GM12878 (cell line): ENCODE measurements at regions not wholly inside any gene's neighbourhood (a gene's known extent, or its start where the extent isn't known, plus 50 kb on each side); places are given as distances from the start of the nearest gene placed in this dataset.

Source experiments
- ATAC-seq: fragments of 200-7000 bp; cut with Tn5 transposase; 3 replicates; pipeline ENCODE4 v1.9.1; 2020; ENCODE audit warnings: mild to moderate bottlenecking, moderate library complexity
- BruUV-seq: library from RNA; stranded (reverse); fragments of 400-500 nt; replicated peaks from 2 replicates; lab custom pipeline; 2021; lab: Mats Ljungman, UMichigan
- CTCF ChIA-PET: fragments of 300-600 bp; sonication (Branson Sonifier 250); formaldehyde crosslinking; extraction: SDS; loops from one replicate; lab custom pipeline; 2021; ENCODE audit warnings: inconsistent platforms; lab: Yijun Ruan, JAX
- POLR2A ChIA-PET: fragments of 350-600 bp; formaldehyde crosslinking; extraction: SDS; loops from one replicate; lab custom pipeline; 2021; ENCODE audit warnings: inconsistent platforms; lab: Charles Lee
- RAD21 ChIA-PET: fragments of 300-600 bp; sonication (Branson Sonifier 250); formaldehyde crosslinking; loops from one replicate; lab custom pipeline; 2023; ENCODE audit warnings: antibody characterized with exemption; ENCODE audit not compliant: unreplicated experiment; lab: Charles Lee
- SMC1A ChIA-PET: fragments of 300-600 bp; sonication (Branson Sonifier 250); formaldehyde crosslinking; loops from one replicate; lab custom pipeline; 2023; ENCODE audit not compliant: unreplicated experiment, uncharacterized antibody; lab: Charles Lee
- DNase-seq: peaks from one replicate; pipeline ENCODE4 v3.0.0-alpha.2; 2011; ENCODE audit warnings: low read depth, low spot score
- FAIRE-seq: peaks from 3 replicates; lab custom pipeline; 2011; peaks lifted over from hg19 to GRCh38; lab: Jason Lieb, UNC
- H2AFZ ChIP-seq: 2 replicates; pipeline ENCODE4 v1.6.0; 2011; ENCODE audit warnings: low read depth, low read length, control low read depth; ENCODE audit not compliant: control insufficient read depth
- H3K27ac ChIP-seq: 2 replicates; pipeline ENCODE4 v1.5.1; 2011; ENCODE audit warnings: control low read depth; ENCODE audit not compliant: control insufficient read depth, insufficient read depth
- H3K27me3 ChIP-seq, 2 experiments: replicated peaks in 1 of 2; 2 replicates each; pipeline versions ENCODE4 v1.6.0 to v1.6.1; 2011; ENCODE audit warnings: low read length in 1 of 2; ENCODE audit not compliant: control insufficient read depth in 2 of 2, insufficient read depth in 2 of 2
- H3K36me3 ChIP-seq, 2 experiments: 2 replicates each; pipeline ENCODE4 v1.5.1; 2011; ENCODE audit warnings: low read length in 1 of 2; ENCODE audit not compliant: control insufficient read depth in 2 of 2, insufficient read depth in 2 of 2
- H3K4me1 ChIP-seq: 2 replicates; pipeline ENCODE4 v1.6.1; 2011; ENCODE audit warnings: mild to moderate bottlenecking, low read length, moderate library complexity, mixed read lengths; ENCODE audit not compliant: control insufficient read depth, insufficient read depth
- H3K4me2 ChIP-seq: 2 replicates; pipeline ENCODE4 v1.6.0; 2011; ENCODE audit warnings: control low read depth; ENCODE audit not compliant: control insufficient read depth, insufficient read depth
- H3K4me3 ChIP-seq: fragments of 200-600 bp; sonication (generic); 2 replicates; pipeline ENCODE4 v1.5.1; 2016
- H3K79me2 ChIP-seq: 2 replicates; pipeline ENCODE4 v1.6.0; 2011; ENCODE audit warnings: low read length; ENCODE audit not compliant: control insufficient read depth, insufficient read depth
- H3K9ac ChIP-seq: 2 replicates; pipeline ENCODE4 v1.8.0; 2011; ENCODE audit warnings: low read length, control low read depth, mixed read lengths; ENCODE audit not compliant: control insufficient read depth, insufficient read depth
- H3K9me3 ChIP-seq: replicated peaks from 3 replicates; pipeline ENCODE4 v1.5.1; 2011; ENCODE audit warnings: mild to moderate bottlenecking, low read length; ENCODE audit not compliant: control insufficient read depth, insufficient read depth
- H4K20me1 ChIP-seq: 2 replicates; pipeline ENCODE4 v1.6.0; 2011; ENCODE audit not compliant: control insufficient read depth, insufficient read depth
- BCL11A ChIP-seq: IDR thresholded peaks from 2 replicates; pipeline ENCODE4 v1.6.1; 2011; ENCODE audit warnings: low read depth, low read length
- BHLHE40 ChIP-seq, 2 experiments: fragments of 450-650 bp in 1 of 2; IDR thresholded peaks; 2 replicates each; pipeline ENCODE4 v1.6.1; 2011 to 2017; ENCODE audit warnings: low read depth in 2 of 2, borderline replicate concordance in 1 of 2, improper control_type of control experiment in 1 of 2, low read length in 1 of 2, mild to moderate bottlenecking in 1 of 2
- CBFB ChIP-seq: IDR thresholded peaks from 2 replicates; pipeline ENCODE4 v1.6.1; 2016; ENCODE audit warnings: antibody characterized with exemption, low read depth
- EP300 ChIP-seq, 2 experiments: fragments of 150-350 bp in 1 of 2; IDR thresholded peaks; 2 replicates each; pipeline ENCODE4 v1.6.1; 2011 to 2012; ENCODE audit warnings: low read depth in 2 of 2, low read length in 2 of 2, borderline replicate concordance in 1 of 2, improper control_type of control experiment in 1 of 2, inconsistent platforms in 1 of 2; ENCODE audit not compliant: control insufficient read depth in 1 of 2
- JUND ChIP-seq: IDR thresholded peaks from 2 replicates; pipeline ENCODE4 v1.6.1; 2012; ENCODE audit warnings: low read depth, mild to moderate bottlenecking, low read length, improper control_type of control experiment, moderate library complexity
- NRF1 ChIP-seq: conservative IDR thresholded peaks from 2 replicates; pipeline ENCODE4 v1.6.1; 2011; ENCODE audit warnings: mild to moderate bottlenecking, low read depth, low read length, improper control_type of control experiment
- RAD21 ChIP-seq: IDR thresholded peaks from 2 replicates; pipeline ENCODE4 v1.6.1; 2011; ENCODE audit warnings: mild to moderate bottlenecking, low read depth, low read length, moderate library complexity; ENCODE audit not compliant: insufficient read depth
- SMAD5 ChIP-seq: IDR thresholded peaks from 2 replicates; pipeline ENCODE4 v1.6.1; 2016; ENCODE audit warnings: antibody characterized with exemption, low read depth
- SMC3 ChIP-seq: IDR thresholded peaks from 2 replicates; pipeline ENCODE4 v1.6.1; 2011; ENCODE audit warnings: low read length, improper control_type of control experiment, borderline replicate concordance
- TCF7 ChIP-seq: IDR thresholded peaks from 2 replicates; pipeline ENCODE4 v1.6.1; 2014; ENCODE audit warnings: antibody characterized with exemption, borderline replicate concordance
- ZNF384 ChIP-seq: IDR thresholded peaks from 2 replicates; pipeline ENCODE4 v1.6.1; 2012; ENCODE audit warnings: low read depth, mild to moderate bottlenecking, low read length, improper control_type of control experiment, borderline replicate concordance
- ZZZ3 ChIP-seq: IDR thresholded peaks from 2 replicates; pipeline ENCODE4 v1.6.1; 2011; ENCODE audit warnings: low read depth; ENCODE audit not compliant: control insufficient read depth, insufficient read length
- WGBS: methylation state at CpG from one replicate; pipeline ENCODE4 v1.1.6; 2016; ENCODE audit warnings: low lambda C conversion rate; ENCODE audit not compliant: insufficient replicate concordance, insufficient coverage; ENCODE audit errors: missing lambda C conversion rate; 5-methylcytosine and 5-hydroxymethylcytosine counted together
- in situ Hi-C: fragments of 300-500 bp; cut with MboI; formaldehyde crosslinking; loops from 9 replicates; pipeline ENCODE4 v1.14.3; 2018; ENCODE audit warnings: mixed read lengths
- intact Hi-C: fragments of 100-400 bp; cut with micrococcal nuclease; formaldehyde crosslinking; loops from one replicate; pipeline ENCODE4 v1.14.2; 2022; ENCODE audit not compliant: unreplicated experiment
- TF ChIP-seq, protein P1 (sequence below): fragments of 450-650 bp; IDR thresholded peaks from 2 replicates; pipeline ENCODE4 v1.6.1; 2016; ENCODE audit warnings: mild to moderate bottlenecking
- TF ChIP-seq, protein P2 (sequence below): fragments of 450-650 bp; IDR thresholded peaks from 2 replicates; pipeline ENCODE4 v1.6.1; 2017; ENCODE audit warnings: mild to moderate bottlenecking, moderate library complexity
- TF ChIP-seq, protein P3 (sequence below): fragments of 450-650 bp; IDR thresholded peaks from 2 replicates; pipeline ENCODE4 v1.6.1; 2016; ENCODE audit warnings: mild to moderate bottlenecking

DNA sequence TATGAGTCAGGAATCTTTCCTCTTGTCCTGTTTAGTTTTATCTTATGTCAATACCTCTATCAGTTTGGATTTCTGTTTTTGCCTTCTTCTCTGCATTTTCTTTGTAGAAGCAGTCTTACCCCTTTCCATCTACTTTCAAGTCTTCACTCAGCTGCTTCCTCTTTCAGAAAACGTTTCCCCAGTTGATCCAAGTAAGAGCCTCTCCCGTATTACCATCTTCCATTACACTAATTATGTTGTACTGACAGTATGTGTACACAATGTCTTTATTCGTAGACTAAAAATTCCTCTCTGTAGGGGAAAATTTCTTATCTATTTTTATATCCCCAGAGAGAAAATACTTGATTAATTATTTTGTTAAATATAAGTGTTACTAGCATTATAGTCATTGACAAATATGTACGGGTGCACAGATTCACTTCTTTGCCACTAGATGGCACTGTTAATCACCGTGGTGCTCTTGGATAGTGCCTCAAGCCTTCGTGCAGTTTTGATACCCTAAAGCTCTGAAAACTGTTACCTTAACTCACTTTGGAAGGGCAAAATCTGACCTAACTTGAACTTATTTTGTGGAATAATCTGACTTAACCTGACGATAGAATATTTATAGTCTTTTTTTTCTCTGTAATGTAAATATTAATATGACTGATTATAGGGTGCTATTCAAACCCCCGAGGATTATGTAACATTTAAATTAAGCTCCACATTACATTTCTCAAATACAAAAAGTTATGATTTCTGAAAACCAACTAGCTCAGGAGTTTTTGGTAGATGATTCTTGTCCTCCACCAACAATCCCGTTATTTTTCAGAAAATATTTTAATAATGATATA, 74.2 kb upstream of the POU1F1 start:
- no peaks in the 10 kb centered on the region for H3K9me3 ChIP-seq
- no peaks in the 10 kb centered on the region for H3K4me1 ChIP-seq
- intact Hi-C loops (loop anchor here (1.0 to 5.0 kb wide), 3 partner anchors 422 to 832 kb away; no protein-coding TSS in a partner anchor), in situ Hi-C loops (loop anchor here (5.0 kb wide), 1 partner anchor 657 kb away; no protein-coding TSS in a partner anchor)
- BruUV-seq, result no TSS peak
- ChIA-PET CTCF (interaction anchor here (0.6 to 4.6 kb wide), 45 partner anchors 9 to 830 kb away, joined by 3 to 46 read pairs (median 4); no protein-coding TSS in a partner anchor), POLR2A (no interaction called here), SMC1A (interaction anchor here (0.5 to 2.5 kb wide), 22 partner anchors 11 to 763 kb away, joined by 3 to 28 read pairs (median 4); no protein-coding TSS in a partner anchor), RAD21 (interaction anchor here (0.6 to 3.6 kb wide), 10 partner anchors 21 to 763 kb away, joined by 3 to 21 read pairs (median 4); no protein-coding TSS in a partner anchor)
- no peak overlapping the region for H3K9ac ChIP-seq
- DNase-seq, result no peak
- peak; percentile 84 for FAIRE-seq
- WGBS, result 18% methylated on average over 8 of the region's 9 CpGs
- no peak overlapping the region for H3K4me2 ChIP-seq
- no peaks in the 10 kb centered on the region for H3K79me2 ChIP-seq
- no peaks in the 10 kb centered on the region for H3K36me3 ChIP-seq
- no peak overlapping the region for H2AFZ ChIP-seq
- no peak overlapping the region for H3K4me3 ChIP-seq
- peak; percentile 96 for ATAC-seq
- no peaks in the 10 kb centered on the region for H4K20me1 ChIP-seq
- H3K27me3 ChIP-seq, result no peaks in the 10 kb centered on the region
- H3K27ac ChIP-seq, result no peak overlapping the region
- no peak for TF ChIP-seq EP300 (IDR thresholded peaks at IDR 0.05; ENCODE audit: borderline replicate concordance in 1 of 2, control insufficient read depth in 1 of 2, low read depth in 2 of 2, low read length in 2 of 2)
- no peak for TF ChIP-seq ZZZ3
- TF ChIP-seq RAD21, result peak; percentile 76
- TF ChIP-seq, protein P1, sequence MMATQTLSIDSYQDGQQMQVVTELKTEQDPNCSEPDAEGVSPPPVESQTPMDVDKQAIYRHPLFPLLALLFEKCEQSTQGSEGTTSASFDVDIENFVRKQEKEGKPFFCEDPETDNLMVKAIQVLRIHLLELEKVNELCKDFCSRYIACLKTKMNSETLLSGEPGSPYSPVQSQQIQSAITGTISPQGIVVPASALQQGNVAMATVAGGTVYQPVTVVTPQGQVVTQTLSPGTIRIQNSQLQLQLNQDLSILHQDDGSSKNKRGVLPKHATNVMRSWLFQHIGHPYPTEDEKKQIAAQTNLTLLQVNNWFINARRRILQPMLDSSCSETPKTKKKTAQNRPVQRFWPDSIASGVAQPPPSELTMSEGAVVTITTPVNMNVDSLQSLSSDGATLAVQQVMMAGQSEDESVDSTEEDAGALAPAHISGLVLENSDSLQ, result no peak
- no peak for TF ChIP-seq NRF1
- no peak for TF ChIP-seq CBFB
- TF ChIP-seq, protein P2, sequence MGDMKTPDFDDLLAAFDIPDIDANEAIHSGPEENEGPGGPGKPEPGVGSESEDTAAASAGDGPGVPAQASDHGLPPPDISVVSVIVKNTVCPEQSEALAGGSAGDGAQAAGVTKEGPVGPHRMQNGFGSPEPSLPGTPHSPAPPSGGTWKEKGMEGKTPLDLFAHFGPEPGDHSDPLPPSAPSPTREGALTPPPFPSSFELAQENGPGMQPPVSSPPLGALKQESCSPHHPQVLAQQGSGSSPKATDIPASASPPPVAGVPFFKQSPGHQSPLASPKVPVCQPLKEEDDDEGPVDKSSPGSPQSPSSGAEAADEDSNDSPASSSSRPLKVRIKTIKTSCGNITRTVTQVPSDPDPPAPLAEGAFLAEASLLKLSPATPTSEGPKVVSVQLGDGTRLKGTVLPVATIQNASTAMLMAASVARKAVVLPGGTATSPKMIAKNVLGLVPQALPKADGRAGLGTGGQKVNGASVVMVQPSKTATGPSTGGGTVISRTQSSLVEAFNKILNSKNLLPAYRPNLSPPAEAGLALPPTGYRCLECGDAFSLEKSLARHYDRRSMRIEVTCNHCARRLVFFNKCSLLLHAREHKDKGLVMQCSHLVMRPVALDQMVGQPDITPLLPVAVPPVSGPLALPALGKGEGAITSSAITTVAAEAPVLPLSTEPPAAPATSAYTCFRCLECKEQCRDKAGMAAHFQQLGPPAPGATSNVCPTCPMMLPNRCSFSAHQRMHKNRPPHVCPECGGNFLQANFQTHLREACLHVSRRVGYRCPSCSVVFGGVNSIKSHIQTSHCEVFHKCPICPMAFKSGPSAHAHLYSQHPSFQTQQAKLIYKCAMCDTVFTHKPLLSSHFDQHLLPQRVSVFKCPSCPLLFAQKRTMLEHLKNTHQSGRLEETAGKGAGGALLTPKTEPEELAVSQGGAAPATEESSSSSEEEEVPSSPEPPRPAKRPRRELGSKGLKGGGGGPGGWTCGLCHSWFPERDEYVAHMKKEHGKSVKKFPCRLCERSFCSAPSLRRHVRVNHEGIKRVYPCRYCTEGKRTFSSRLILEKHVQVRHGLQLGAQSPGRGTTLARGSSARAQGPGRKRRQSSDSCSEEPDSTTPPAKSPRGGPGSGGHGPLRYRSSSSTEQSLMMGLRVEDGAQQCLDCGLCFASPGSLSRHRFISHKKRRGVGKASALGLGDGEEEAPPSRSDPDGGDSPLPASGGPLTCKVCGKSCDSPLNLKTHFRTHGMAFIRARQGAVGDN, result no peak
- TF ChIP-seq TCF7, result no peak
- TF ChIP-seq, protein P3, sequence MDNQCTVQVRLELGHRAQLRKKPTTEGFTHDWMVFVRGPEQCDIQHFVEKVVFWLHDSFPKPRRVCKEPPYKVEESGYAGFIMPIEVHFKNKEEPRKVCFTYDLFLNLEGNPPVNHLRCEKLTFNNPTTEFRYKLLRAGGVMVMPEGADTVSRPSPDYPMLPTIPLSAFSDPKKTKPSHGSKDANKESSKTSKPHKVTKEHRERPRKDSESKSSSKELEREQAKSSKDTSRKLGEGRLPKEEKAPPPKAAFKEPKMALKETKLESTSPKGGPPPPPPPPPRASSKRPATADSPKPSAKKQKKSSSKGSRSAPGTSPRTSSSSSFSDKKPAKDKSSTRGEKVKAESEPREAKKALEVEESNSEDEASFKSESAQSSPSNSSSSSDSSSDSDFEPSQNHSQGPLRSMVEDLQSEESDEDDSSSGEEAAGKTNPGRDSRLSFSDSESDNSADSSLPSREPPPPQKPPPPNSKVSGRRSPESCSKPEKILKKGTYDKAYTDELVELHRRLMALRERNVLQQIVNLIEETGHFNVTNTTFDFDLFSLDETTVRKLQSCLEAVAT, result no peak
- TF ChIP-seq JUND, result no peak
- no peak for TF ChIP-seq SMAD5
- peak; percentile 73; the same call in 1 of the 2 replicates for TF ChIP-seq SMC3
- no peak for TF ChIP-seq ZNF384
- no peak for TF ChIP-seq BCL11A
- no peak for TF ChIP-seq BHLHE40 (IDR thresholded peaks at IDR 0.05; ENCODE audit: borderline replicate concordance in 1 of 2, low read depth in 2 of 2, low read length in 1 of 2)
